ENCODE measurements at regions not wholly inside any gene's neighbourhood (a gene's known extent, or its start where the extent isn't known, plus 50 kb on each side); places are given as distances from the start of the nearest gene placed in this dataset.
"Not testable (repeated sequence)": the region's sequence is repeated elsewhere in the genome, so short reads cannot be mapped to it uniquely, and the experiment has no call there.

- ChIA-PET POLR2A (no interaction called here), CTCF (interaction anchor here (0.5 to 0.9 kb wide), 4 partner anchors 47 to 378 kb away, joined by 3 read pairs; no protein-coding TSS in a partner anchor)
- Histone ChIP-seq H3K4me1 (ENCODE audit: control insufficient read depth, insufficient read depth, low read length) (no peaks in the 10 kb centered on the region), H3K4me3 (ENCODE audit: low read depth, low read length) (no peak overlapping the region), H3K9me3 (ENCODE audit: control insufficient read depth, insufficient read depth, low read depth, low read length) (no peaks in the 10 kb centered on the region), H3K27ac (ENCODE audit: extremely low read depth, low read depth, low read length) (no peak overlapping the region), H3K36me3 (ENCODE audit: control insufficient read depth in 2 of 2, insufficient read depth in 1 of 2, low read length in 2 of 2) (no peaks in the 10 kb centered on the region)
- TF ChIP-seq SP7 (tag by site-specific recombination; IDR thresholded peaks at IDR 0.05) (no peak), ZNF558 (tag by site-specific recombination; IDR thresholded peaks at IDR 0.05) (no peak), ZNF629 (tag by site-specific recombination; IDR thresholded peaks at IDR 0.05) (no peak), ZNF16 (tag by site-specific recombination; IDR thresholded peaks at IDR 0.05; ENCODE audit: low read depth) (no peak), ZNF600 (tag by site-specific recombination; IDR thresholded peaks at IDR 0.05) (no peak), ZBTB17 (tag by site-specific recombination; IDR thresholded peaks at IDR 0.05) (0 out of 2 replicates have a peak, but pooled peaks have one; percentile 20), ZNF658 (tag by site-specific recombination; IDR thresholded peaks at IDR 0.05) (no peak), ZBTB6 (tag by site-specific recombination; IDR thresholded peaks at IDR 0.05) (no peak), ZNF121 (tag by site-specific recombination; IDR thresholded peaks at IDR 0.05) (no peak)
These were observed 129.7 kb downstream of the PLCE1 start for GRCh38 chr10:94123258-94123995.

GRCh38 chr10:94124147-94124546, 130.4 kb downstream of the PLCE1 start:
- H3K36me3 ChIP-seq (ENCODE audit: control insufficient read depth in 2 of 2, insufficient read depth in 1 of 2, low read length in 2 of 2); H3K27ac ChIP-seq (ENCODE audit: extremely low read depth, low read depth, low read length); H3K9me3 ChIP-seq (ENCODE audit: control insufficient read depth, insufficient read depth, low read depth, low read length); POLR2A ChIA-PET; H3K4me3 ChIP-seq (ENCODE audit: low read depth, low read length); H3K4me1 ChIP-seq (ENCODE audit: control insufficient read depth, insufficient read depth, low read length): not testable (repeated sequence)
- CTCF ChIA-PET, result interaction anchor here (0.6 to 0.7 kb wide), 3 partner anchors 48 to 305 kb away, joined by 3 to 6 read pairs (median 3); no protein-coding TSS in a partner anchor

DNA sequence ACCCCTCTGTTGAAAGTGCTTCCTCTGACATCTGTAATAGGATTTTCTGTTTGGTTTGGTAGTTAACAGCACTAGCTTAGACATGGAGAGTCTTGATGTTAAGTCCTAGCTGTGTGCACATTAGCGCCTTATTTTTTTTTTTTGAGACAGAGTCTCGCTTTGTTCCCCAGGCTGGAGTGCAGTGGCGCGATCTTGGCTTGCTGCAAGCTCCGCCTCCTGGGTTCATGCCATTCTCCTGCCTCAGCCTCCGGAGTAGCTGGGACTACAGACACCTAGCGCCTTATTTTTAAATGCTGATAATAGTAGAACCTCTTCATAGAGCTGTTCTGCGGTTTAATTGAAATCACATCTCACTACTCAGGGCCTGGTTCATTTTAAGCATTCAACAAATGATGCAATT, 131.5 kb downstream of the PLCE1 start:
- H3K9me3 ChIP-seq (ENCODE audit: control insufficient read depth, insufficient read depth, low read depth, low read length); H3K36me3 ChIP-seq (ENCODE audit: control insufficient read depth in 2 of 2, insufficient read depth in 1 of 2, low read length in 2 of 2); POLR2A ChIA-PET; H3K4me3 ChIP-seq (ENCODE audit: low read depth, low read length); H3K4me1 ChIP-seq (ENCODE audit: control insufficient read depth, insufficient read depth, low read length); H3K27ac ChIP-seq (ENCODE audit: extremely low read depth, low read depth, low read length): not testable (repeated sequence)
- CTCF ChIA-PET, result interaction anchor here (0.7 kb wide), 1 partner anchor 25 kb away, joined by 3 read pairs; no protein-coding TSS in a partner anchor

GRCh38 chr10:94125856-94126255, 132.1 kb downstream of the PLCE1 start:
- ChIA-PET CTCF (no interaction called here), POLR2A (no interaction called here)
- Histone ChIP-seq H3K4me1 (ENCODE audit: control insufficient read depth, insufficient read depth, low read length) (no peaks in the 10 kb centered on the region), H3K4me3 (ENCODE audit: low read depth, low read length) (no peak overlapping the region), H3K27ac (ENCODE audit: extremely low read depth, low read depth, low read length) (no peak overlapping the region), H3K36me3 (ENCODE audit: control insufficient read depth in 2 of 2, insufficient read depth in 1 of 2, low read length in 2 of 2) (no peaks in the 10 kb centered on the region), H3K9me3 (ENCODE audit: control insufficient read depth, insufficient read depth, low read depth, low read length) (no peaks in the 10 kb centered on the region)
- TF ChIP-seq REPIN1 (tag by site-specific recombination; IDR thresholded peaks at IDR 0.05; ENCODE audit: low read depth) (no peak), ZNF366 (tag by site-specific recombination; conservative IDR thresholded peaks at IDR 0.05) (no peak), ZNF621 (tag by site-specific recombination; IDR thresholded peaks at IDR 0.05) (no peak), OSR2 (tag by site-specific recombination; IDR thresholded peaks at IDR 0.05) (no peak), SP3 (tag by site-specific recombination; IDR thresholded peaks at IDR 0.05) (no peak)

All from HEK293 (cell line).